GM10266 (cell line): ENCODE measurements at regions not wholly inside any gene's neighbourhood (a gene's known extent, or its start where the extent isn't known, plus 50 kb on each side); places are given as distances from the start of the nearest gene placed in this dataset.

Experiments used
- DNase-seq: peaks from one replicate; pipeline ENCODE4 v3.0.0; 2012; ENCODE audit errors: extremely low spot score
- CTCF ChIP-seq: IDR thresholded peaks from 2 replicates; pipeline ENCODE4 v1.5.1; 2012; ENCODE audit warnings: mild to moderate bottlenecking, low read depth; ENCODE audit not compliant: control insufficient read depth, insufficient read depth; ENCODE audit errors: missing control alignments

DNA sequence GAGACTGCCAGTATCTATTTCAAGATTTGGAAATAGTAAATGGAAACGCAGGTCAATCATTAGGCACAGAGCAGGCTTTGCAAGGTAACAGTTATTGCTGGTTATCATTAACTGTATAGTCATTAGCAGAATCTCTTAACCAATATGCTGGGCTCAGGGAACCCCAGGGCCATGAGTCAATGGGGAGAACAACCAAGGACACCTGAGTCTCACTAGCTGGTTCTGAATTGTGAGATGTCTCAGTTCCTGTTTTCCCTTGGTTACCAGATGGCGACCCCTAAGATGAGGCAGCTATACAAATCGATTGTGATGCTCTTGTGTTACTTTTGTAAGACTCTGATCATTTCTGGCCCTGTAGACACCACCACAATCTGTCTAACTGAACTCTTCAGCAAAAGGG, 385.3 kb downstream of the HAPSTR1 start:
- TF ChIP-seq CTCF: no peak
- no peak for DNase-seq

- no peak for DNase-seq
- TF ChIP-seq CTCF: no peak
Observed at GRCh38 chr16:9479008-9479407, 387.6 kb downstream of the HAPSTR1 start.

GRCh38 chr16:9480503-9480902, 389.1 kb downstream of the HAPSTR1 start:
- TF ChIP-seq CTCF: no peak
- no peak for DNase-seq

- no peak for DNase-seq
- TF ChIP-seq CTCF: no peak
Observed at GRCh38 chr16:9481747-9482730, 390.6 kb downstream of the HAPSTR1 start.

- TF ChIP-seq CTCF: no peak
- no peak for DNase-seq
Observed at GRCh38 chr16:9484426-9484825, 393.0 kb downstream of the HAPSTR1 start.

GRCh38 chr16:9484881-9485280, 393.4 kb downstream of the HAPSTR1 start:
- no peak for DNase-seq
- no peak for TF ChIP-seq CTCF

GRCh38 chr16:9489835-9490467, 398.5 kb downstream of the HAPSTR1 start:
- DNase-seq: no peak
- TF ChIP-seq CTCF: no peak
